BE2C (cell line): ENCODE measurements at regions not wholly inside any gene's neighbourhood (a gene's known extent, or its start where the extent isn't known, plus 50 kb on each side); places are given as distances from the start of the nearest gene placed in this dataset.

ENCODE experiments used
- DNase-seq: peaks from one replicate; pipeline ENCODE4 v3.0.0-alpha.2; 2020
- H3K27me3 ChIP-seq: fragments of 250-450 bp; sonication (Bioruptor Pico); 2 replicates; pipeline ENCODE4 v1.5.1; 2020; ENCODE audit warnings: mild to moderate bottlenecking
- H3K36me3 ChIP-seq: fragments of 250-450 bp; sonication (Bioruptor Pico); 2 replicates; pipeline ENCODE4 v1.5.1; 2020; ENCODE audit warnings: mild to moderate bottlenecking
- H3K4me1 ChIP-seq: fragments of 250-450 bp; sonication (Bioruptor Pico); 2 replicates; pipeline ENCODE4 v1.5.1; 2020
- H3K4me3 ChIP-seq: 2 replicates; pipeline ENCODE4 v1.5.1; 2011; ENCODE audit warnings: low read depth, low read length
- H3K9me3 ChIP-seq: fragments of 250-450 bp; sonication (Bioruptor Pico); 2 replicates; pipeline ENCODE4 v1.5.1; 2020
- CTCF ChIP-seq: IDR thresholded peaks from 2 replicates; pipeline ENCODE4 v1.5.1; 2012; ENCODE audit warnings: mild to moderate bottlenecking, low read depth, low read length

- H3K9me3 ChIP-seq: no peaks in the 10 kb centered on the region
- H3K4me3 ChIP-seq: no peak overlapping the region
- DNase-seq: no peak
- TF ChIP-seq CTCF: no peak
- no peaks in the 10 kb centered on the region for H3K36me3 ChIP-seq
- H3K4me1 ChIP-seq: peaks cover 15% of the 10 kb centered on the region
- no peaks in the 10 kb centered on the region for H3K27me3 ChIP-seq
Observed at GRCh38 chr6:14638906-14639761, 521.6 kb downstream of the CD83 start.

- TF ChIP-seq CTCF: no peak
- DNase-seq: no peak
- Histone ChIP-seq H3K4me3 (no peak overlapping the region), H3K4me1 (peaks cover 15% of the 10 kb centered on the region), H3K36me3 (no peaks in the 10 kb centered on the region), H3K27me3 (no peaks in the 10 kb centered on the region), H3K9me3 (no peaks in the 10 kb centered on the region)
Observed at GRCh38 chr6:14639983-14640599, 522.5 kb downstream of the CD83 start.

GRCh38 chr6:14640631-14641030, 523.1 kb downstream of the CD83 start:
- peaks cover 15% of the 10 kb centered on the region for H3K4me1 ChIP-seq
- H3K27me3 ChIP-seq: no peaks in the 10 kb centered on the region
- DNase-seq: no peak
- TF ChIP-seq CTCF: no peak
- no peak overlapping the region for H3K4me3 ChIP-seq
- H3K9me3 ChIP-seq: no peaks in the 10 kb centered on the region
- H3K36me3 ChIP-seq: no peaks in the 10 kb centered on the region

- Histone ChIP-seq H3K4me1 (peaks cover 15% of the 10 kb centered on the region), H3K36me3 (no peaks in the 10 kb centered on the region), H3K27me3 (no peaks in the 10 kb centered on the region), H3K4me3 (no peak overlapping the region), H3K9me3 (no peaks in the 10 kb centered on the region)
- no peak for DNase-seq
- TF ChIP-seq CTCF: no peak
Observed at GRCh38 chr6:14641423-14642135, 524.0 kb downstream of the CD83 start.

GRCh38 chr6:14642136-14642505, 524.5 kb downstream of the CD83 start:
- DNase-seq: no peak
- no peak for TF ChIP-seq CTCF
- Histone ChIP-seq H3K4me3 (no peak overlapping the region), H3K9me3 (no peaks in the 10 kb centered on the region), H3K4me1 (peaks cover 15% of the 10 kb centered on the region), H3K36me3 (no peaks in the 10 kb centered on the region), H3K27me3 (no peaks in the 10 kb centered on the region)

- Histone ChIP-seq H3K36me3 (no peaks in the 10 kb centered on the region), H3K4me3 (no peak overlapping the region), H3K27me3 (no peaks in the 10 kb centered on the region), H3K9me3 (no peaks in the 10 kb centered on the region), H3K4me1 (peaks cover 15% of the 10 kb centered on the region)
- DNase-seq: no peak
- TF ChIP-seq CTCF: no peak
Observed at GRCh38 chr6:14642842-14643241, 525.3 kb downstream of the CD83 start.
